T-helper 2 cell treated with Interferon-gamma antibody and Interleukin-4, amounts not matched to agents 100 ng/mL and 5 ng/mL, for 36 hours (primary cell): ENCODE measurements at regions not wholly inside any gene's neighbourhood (a gene's known extent, or its start where the extent isn't known, plus 50 kb on each side); places are given as distances from the start of the nearest gene placed in this dataset.

Source experiments
- intact Hi-C: fragments of 100-400 bp; cut with micrococcal nuclease; formaldehyde crosslinking; loops from one replicate; pipeline ENCODE4 v1.15.1; 2023

DNA sequence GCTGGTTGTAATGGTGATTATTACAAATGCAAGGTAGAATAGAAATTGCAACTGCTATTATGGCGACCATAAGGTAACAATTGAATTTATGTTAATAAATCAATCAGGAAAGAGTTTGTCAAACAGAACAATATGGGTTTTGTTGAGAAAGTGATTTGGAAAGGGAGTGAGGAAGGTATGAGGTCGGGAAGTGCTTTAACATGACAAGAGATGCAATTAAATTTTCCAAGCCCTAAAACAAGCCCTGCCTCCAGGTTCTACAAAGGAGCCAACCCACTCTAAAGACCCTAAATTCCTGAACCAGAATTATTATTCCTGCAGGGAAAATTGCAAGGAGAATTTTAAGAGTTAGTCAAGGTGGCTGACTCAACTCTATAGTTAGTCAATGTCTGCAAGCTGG is 363.7 kb downstream of the BMPER start:
- intact Hi-C loops: no loop called here

DNA sequence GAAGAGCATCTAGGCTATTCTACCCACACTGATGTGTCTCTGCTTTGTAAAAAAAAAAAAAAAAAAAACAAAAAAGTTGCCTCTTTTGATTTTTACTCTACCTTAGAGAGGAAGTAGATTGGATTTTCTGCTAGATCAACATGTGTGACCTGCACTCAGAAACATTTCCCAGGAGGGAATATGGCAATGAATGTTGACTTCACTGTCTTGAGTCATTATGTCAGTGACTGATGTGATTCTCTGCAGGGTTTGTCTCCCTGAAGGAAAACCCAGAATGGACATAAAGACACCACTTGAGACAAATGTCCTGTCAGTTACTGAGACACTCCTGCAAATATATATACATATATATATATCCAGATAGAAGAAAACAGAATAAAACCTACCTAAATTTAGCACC is 370.3 kb downstream of the BMPER start:
- intact Hi-C loops: no loop called here

DNA sequence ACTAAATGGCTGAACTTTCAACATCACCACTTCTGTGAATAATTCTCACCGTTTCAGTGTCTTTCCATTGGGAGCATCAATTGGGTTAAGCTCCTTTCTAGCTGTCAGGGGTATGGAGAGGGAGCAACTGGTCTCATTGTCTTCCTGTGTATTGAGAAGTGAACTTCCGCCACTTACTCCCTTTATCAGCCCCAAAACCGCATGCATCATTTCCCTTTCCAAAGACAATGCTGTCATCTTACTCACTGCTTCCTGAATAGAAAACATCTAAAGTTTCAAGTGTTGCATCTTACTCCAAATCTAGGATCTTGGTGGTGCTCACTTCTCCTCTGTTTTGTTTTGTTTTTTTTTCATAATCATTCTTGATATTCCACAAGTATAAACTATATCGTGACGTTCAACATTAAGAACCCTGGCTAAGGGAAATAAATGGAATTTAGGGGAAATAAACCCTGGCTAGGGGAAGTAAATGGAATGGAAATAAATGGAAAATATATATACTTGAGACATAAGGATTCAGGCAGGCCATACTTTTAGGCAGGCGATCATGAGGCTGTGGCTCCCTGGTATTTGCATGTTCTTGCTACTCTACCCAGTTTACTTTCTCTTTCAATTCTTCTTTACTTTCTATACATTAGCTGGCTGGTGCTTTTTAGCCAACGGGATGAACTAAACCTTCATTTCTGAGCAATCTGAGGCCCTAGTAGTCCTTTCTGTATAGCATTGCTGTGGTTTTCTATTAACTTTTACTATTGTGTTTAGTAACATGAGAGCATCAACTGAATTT is 371.9 kb downstream of the BMPER start:
- intact Hi-C loops: no loop called here

DNA sequence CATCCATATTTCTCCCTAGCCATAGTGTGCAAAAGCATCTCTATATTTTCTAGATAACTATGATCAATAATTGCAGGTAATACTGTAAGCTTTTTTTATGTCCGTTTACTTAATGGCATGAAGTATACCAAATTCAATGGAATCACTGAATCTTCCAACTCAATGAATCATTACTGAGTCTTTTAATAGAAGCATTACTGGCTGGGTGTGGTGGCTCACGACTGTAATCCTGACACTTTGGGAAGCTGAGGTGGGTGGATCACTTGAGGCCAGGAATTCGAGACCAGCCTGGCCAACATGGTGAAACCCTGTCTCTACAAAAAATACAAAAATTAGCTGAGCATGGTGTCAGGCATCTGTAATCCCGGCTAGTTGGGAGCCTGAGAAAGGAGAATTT is 372.5 kb downstream of the BMPER start:
- intact Hi-C loops: no loop called here

DNA sequence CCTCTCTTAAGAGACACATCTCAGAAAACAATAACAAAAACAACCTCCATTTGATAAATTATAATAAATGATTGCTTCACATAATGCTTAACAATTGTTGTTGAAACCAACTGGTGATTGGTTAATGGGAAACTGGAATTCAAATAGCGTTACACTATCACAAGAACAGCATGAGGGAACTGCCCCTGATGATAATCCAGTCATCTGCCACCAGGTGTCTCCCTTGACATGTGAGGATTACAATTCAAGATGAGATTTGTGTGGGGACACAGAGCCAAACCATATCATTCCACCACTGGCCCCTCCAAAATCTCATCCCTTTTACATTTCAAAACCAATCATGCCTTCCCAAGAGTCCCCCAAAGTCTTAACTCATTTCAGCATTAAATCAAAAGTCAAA is 375.9 kb downstream of the BMPER start:
- intact Hi-C loops: no loop called here

DNA sequence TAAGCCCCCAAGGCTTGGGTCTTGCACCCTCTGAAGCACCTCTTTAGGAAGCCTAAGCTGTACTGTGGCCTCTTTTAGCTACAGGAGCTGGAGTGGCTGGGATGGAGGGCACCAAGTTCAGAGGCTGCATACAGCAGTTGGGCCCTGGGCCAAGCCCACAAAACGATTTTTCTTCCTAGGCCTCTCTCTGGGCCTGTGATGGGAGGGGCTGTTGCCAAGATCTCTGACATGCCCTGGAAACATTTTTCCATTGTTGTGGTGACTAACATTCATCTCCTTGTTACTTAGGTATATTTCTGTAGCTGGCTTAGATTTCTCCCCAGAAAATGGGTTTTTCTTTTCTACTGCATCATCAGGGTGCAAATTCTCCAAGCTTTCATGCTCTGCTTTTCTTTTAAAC is 375.7 kb upstream of the NPSR1 start:
- intact Hi-C loops: no loop called here

DNA sequence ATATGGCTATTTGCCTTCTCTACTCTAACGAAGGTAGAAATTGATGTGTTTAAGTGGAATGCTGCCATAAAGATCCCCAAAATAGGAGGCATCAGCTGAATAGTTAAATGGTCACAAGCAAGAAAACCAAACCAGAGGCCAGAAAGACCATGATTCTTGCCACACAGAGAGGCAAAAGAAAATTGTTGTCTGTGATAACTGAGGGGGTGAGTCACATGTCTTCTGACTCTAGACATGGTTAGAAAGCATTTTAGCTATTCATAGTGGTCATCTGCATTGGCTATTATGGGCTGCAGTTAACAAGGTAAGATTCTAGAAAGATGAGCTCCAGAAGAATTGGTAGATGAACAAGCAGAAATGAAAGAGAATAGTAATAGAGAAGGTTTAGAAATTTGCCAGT is 361.4 kb upstream of the NPSR1 start:
- intact Hi-C loops: no loop called here

DNA sequence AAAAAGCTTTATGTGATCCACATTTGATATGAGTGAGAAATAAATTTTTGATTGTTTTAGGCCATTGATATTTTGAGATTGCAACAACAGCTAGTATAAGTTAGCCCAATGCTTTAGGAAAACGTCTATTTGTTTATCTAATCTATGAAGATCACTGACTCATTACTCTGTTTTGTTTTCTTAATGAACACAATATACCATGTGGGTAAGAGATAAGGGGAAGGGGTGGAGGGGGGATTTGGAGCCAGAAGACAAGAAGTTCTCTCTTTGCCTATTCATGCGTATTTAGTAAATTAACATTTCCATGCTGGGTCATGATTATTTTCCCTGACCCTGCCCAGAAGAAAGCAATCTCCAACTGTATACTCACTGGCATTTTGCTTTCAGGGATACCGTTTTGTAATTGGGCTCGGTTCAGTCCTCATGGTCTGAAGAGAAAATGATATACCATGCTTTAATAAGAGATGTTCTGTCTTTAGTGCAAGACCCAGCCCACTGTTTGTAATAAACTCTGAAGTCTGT is 359.5 kb upstream of the NPSR1 start:
- intact Hi-C loops: no loop called here

DNA sequence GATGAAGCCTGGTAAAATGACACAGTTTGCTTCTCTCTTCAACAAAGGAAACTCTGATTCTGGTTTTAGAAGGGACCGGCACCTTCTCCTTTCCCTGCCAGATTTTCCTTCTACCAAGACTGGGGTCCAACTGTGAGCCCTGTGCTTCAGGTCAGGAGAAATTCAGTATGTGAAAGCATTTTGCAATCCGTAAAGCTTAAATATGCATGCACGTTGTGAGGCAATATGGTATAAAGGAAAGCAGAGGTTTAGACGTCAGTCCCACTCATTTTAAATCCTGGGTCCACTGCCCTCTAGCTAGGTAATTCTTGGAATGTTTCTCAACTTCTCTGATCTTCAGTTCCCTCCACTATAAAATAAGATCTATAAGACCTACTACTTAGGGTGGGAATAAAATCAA is 359.0 kb upstream of the NPSR1 start:
- intact Hi-C loops: no loop called here

DNA sequence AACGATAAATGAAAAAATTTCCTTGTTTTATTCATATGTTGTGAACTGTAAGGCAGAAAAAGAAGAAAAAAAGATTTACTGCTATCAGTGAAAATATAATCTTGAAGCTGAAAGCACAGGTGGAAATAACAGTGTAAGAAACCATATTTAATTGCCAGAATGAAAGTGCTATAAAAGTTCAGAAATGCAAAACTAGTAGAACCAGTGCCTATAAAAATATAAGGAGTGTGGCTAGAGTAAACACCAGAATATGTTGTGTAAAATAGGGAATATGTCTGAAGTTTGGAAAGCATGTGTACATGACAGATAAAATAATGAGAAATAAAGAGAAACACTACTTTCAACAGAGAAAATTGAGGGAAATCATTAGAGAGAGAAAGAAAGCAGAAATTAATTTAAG is 350.5 kb upstream of the NPSR1 start:
- intact Hi-C loops: no loop called here

DNA sequence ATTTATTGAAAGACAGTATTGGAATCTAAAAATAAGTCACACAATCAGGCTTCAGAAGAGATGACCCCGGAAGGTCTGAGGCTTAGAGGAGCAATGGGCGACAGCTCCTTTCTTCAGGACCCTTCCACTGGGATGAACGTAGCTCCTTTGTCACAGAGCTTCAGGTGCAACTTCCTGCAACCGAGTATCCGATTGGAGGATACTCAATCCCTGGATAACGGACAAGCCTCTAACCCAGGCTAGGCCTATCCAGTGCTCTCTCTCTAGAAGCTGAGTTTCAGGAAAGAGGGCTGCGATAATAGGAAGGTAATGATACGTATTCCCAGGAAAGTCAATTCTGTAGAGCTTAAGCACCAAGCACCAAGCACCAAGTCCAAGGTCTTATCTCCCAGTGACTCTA is 349.4 kb upstream of the NPSR1 start:
- intact Hi-C loops: no loop called here

DNA sequence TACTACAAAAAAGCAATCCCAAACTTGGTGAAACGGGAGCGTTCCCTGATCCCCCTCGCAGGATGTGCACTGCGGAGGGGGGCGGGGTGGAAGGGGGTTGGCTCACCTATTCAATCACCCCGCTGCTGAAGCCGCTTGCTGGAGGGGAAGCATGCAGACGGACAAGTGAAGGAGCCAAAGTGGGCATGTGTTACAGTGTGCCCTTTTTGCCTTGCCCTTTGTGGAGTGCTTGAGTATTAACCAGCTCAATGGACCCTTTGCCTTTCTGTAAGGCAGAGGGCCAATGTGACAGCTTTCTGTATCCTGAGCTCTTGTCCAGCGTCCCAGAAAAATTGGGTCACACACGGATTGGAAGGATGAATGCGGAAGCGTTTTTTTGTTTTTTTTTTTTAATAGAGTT is 348.9 kb upstream of the NPSR1 start:
- intact Hi-C loops: no loop called here

DNA sequence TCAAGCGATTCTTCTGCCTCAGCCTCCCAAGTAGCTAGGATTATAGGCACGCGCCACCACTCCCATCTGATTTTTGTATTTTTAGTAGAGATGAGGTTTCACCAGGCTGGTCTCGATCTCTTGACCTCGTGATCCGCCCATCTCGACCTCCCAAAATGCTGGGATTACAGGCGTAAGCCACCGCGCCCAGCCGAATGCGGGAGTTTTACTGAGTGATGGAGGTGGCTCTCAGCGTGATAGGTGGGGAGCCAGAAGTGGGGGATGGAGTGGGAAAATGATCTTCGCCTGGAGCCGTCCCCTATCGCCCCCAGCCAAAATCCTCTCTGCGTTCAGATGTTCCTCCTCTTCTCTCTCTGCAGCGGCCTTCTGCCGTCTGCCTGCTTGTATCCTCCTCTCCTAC is 348.4 kb upstream of the NPSR1 start:
- intact Hi-C loops: no loop called here

DNA sequence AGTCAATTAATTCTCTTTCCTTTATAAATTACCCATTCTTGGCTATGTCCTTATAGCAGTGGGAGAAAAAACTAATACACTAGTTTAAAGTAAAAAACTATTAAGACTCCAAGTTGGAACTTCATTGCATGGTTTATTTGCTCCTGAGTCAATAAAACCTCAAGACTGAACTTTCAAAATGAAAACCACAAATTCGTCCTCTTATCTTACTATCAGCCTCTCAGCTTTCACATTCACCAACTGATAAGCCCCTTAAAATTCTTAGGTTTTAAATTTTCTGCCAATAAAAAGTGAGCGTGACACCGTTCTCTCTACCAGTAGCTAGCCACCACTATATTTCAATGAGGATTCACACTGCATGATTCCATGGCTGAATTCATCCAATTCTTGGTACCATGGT is 346.4 kb upstream of the NPSR1 start:
- intact Hi-C loops: no loop called here

DNA sequence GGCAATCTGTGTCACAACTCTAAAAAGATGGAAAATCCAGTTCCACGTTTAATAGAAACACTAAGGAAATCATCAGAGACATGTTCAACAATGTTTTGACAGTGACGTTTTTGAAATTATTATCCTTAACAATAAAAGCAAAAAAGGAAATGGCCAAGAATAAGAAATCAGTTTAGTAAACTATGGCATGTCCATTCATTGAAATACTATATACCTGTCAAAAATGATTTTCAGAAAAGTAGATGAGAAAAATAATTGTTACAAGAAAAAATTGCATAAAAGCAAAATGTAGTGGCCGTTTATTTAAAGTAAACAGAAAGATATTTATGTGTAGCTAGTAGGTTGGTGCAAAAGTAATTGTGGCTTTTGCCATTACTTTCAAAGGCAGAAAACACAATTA is 345.4 kb upstream of the NPSR1 start:
- intact Hi-C loops: no loop called here

DNA sequence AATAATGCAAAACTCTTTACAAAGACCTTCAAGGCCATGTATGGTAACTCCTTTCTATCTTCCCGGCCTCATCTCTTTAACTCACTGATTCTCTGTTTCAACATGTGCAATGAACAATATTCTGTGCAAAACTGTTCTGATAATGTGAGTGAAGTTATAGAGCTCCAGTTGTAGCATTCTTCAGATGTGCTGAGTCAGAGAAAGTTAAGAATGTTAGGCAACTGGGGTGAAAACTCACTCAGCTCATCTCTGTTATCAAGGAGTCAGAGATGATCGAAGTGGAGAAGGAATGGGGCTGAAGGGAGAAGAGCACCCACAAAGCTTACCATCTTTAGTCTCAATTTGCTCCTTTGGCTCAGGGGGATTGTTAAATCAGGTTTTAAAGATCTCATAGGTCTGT is 344.7 kb upstream of the NPSR1 start:
- intact Hi-C loops: no loop called here

DNA sequence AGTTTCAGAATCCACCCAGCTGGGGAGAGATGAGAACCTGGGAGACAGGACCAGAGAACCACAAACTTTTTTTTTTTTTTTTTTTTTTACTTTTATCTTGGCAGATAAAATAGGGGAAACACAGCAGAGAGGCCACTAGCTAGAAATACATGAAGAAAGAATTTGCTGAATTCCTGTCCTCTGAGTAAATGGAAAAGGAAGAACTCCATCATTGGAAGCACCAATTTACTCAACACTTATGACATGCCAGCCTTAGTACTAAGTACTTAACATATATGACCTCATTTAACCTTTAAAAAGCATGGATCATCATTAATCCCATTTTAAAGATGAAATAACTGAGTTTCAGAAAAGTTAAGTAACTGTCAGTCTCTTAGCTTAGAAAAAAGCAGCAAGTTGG is 343.0 kb upstream of the NPSR1 start:
- intact Hi-C loops: no loop called here

DNA sequence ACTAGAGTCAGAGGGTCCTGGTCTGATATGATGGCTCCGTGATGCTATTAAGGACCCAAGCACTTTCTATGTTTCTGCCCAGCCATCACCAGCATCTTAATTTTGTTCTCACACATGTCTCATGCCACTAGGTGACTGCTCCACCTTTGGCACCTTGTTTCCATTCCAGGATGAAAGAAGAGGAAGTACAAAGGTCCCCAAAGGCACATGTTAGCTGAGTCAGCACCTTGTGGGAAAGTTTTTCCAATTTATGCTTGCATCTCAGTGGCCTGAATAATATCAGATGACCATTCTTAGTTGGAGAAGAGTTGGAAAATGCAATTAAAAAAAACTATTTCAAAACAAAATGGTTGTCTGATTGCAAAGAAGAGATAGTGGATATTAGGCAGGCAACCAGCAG is 341.0 kb upstream of the NPSR1 start:
- intact Hi-C loops: no loop called here

DNA sequence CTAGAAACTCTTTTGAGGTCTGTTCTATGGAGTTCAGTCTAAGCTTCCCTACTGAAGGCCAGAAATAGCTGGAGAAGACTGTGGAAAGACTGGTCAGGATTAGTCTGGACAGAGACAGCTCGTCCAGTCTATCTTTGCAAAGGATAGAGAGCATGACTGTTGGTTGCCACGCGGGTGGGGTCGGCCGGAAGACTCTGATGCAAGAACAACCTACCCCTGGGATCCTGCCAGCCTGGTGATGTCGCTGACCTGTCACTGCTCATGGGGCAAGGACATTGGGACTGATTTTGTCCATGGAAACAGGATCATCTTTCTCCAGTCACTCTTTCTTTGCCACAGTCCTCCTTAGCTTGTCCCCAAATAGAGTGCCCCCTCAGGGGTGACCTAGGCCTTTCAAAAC is 337.6 kb upstream of the NPSR1 start:
- intact Hi-C loops: loop anchor here (5.0 to 10.0 kb wide), 2 partner anchors 504 to 1202 kb away; no protein-coding TSS in a partner anchor

DNA sequence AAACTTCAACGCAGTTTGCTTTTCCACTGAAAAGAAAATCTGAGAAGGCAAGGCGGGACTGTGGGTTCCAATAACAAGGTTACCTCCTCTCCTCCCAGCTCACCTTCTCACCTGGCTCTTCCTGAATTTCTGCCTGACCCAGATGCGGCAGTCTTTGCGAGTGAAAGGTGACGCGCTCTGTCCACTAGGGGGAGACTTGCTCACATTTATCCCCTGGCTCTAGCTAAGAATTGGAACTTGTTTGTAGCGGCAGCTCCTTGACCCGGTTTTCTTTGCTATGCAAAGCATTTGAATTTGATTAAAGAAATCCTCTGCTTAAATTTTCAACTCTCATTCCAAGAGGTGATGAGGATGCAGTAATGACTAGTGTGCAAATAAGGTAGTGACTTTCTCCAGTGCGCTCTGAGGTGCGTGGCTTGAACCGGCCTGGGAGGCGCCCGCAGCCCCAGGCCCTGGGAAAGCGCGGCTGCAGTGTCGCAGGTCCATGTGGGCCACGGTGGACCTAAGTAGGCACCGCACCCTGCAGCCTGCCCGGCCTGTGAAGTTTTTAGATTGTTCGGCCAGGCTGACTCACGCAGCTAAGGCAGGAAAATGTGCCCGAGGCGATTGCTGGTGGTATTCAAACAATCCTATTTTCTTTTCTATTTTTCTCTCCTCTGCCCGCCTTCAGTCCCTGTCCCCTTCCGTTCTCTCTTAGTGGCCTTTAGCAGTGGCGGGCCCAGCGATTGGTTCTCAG is 336.9 kb upstream of the NPSR1 start:
- intact Hi-C loops: loop anchor here (5.0 to 10.0 kb wide), 2 partner anchors 504 to 1201 kb away; no protein-coding TSS in a partner anchor

DNA sequence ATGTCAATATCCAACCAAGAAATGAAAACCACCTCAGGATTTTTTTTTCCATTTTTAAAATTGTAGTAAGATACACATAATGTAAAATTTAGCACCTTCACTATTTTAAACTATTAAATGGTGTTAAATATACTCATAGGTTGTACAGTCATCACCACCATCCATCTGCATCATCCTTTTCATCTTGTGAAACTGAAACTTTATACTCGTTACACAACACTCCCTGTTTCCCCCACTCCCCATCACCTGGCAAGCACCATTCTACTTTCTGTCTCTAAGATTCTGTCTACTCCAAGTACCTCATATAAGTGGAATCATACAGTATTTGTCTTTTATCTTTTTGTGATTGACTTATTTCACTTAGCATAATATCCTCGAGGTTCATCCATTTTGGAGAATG is 335.2 kb upstream of the NPSR1 start:
- intact Hi-C loops: loop anchor here (5.0 to 10.0 kb wide), 2 partner anchors 502 to 1199 kb away; no protein-coding TSS in a partner anchor

DNA sequence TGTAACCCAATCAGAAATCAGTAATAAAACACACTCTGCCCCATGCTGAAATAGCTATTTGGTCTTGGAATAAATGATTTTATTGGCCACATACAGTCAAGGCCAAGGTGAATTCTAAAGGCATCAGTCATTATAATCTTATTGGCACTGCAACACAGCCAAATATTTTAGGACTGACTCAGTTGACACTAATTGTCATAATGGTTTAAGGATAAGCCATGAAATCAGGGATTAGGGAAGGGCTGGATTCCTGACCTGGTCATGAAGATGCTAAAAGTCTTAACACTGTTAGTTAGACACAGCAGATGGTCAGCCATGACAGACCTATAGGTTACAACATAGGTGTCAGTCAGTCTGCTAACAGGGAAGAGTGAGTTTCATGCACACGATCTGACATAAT is 330.3 kb upstream of the NPSR1 start:
- intact Hi-C loops: loop anchor here (10.0 kb wide), 1 partner anchor 497 kb away; no protein-coding TSS in a partner anchor

DNA sequence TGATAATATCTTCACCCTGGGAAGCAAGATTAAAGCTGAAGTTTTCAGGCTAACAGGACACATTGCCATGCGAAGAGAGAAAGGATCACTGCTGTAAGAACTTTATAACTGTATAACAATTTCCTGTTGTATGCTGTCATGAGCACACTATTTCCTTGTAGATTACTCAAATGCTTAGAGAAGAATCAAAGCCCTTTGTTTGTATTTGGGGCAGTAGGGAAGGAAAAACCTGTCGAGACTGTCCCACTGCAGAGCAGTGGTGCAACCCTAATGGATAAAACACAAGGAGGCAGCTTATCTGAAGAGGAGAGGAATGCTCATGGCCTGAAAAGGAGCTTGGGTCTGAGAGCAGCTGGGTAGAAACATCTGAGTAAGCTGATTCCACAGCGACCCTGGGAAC is 327.7 kb upstream of the NPSR1 start:
- intact Hi-C loops: no loop called here
